BE2C (cell line): ENCODE measurements at regions not wholly inside any gene's neighbourhood (a gene's known extent, or its start where the extent isn't known, plus 50 kb on each side); places are given as distances from the start of the nearest gene placed in this dataset.

ENCODE experiments used
- DNase-seq: peaks from one replicate; pipeline ENCODE4 v3.0.0-alpha.2; 2020
- H3K27me3 ChIP-seq: fragments of 250-450 bp; sonication (Bioruptor Pico); 2 replicates; pipeline ENCODE4 v1.5.1; 2020; ENCODE audit warnings: mild to moderate bottlenecking
- H3K36me3 ChIP-seq: fragments of 250-450 bp; sonication (Bioruptor Pico); 2 replicates; pipeline ENCODE4 v1.5.1; 2020; ENCODE audit warnings: mild to moderate bottlenecking
- H3K4me1 ChIP-seq: fragments of 250-450 bp; sonication (Bioruptor Pico); 2 replicates; pipeline ENCODE4 v1.5.1; 2020
- H3K4me3 ChIP-seq: 2 replicates; pipeline ENCODE4 v1.5.1; 2011; ENCODE audit warnings: low read depth, low read length
- H3K9me3 ChIP-seq: fragments of 250-450 bp; sonication (Bioruptor Pico); 2 replicates; pipeline ENCODE4 v1.5.1; 2020
- CTCF ChIP-seq: IDR thresholded peaks from 2 replicates; pipeline ENCODE4 v1.5.1; 2012; ENCODE audit warnings: mild to moderate bottlenecking, low read depth, low read length

- H3K9me3 ChIP-seq, result no peaks in the 10 kb centered on the region
- DNase-seq, result no peak
- no peaks in the 10 kb centered on the region for H3K36me3 ChIP-seq
- H3K27me3 ChIP-seq, result no peaks in the 10 kb centered on the region
- H3K4me3 ChIP-seq, result no peak overlapping the region
- no peak for TF ChIP-seq CTCF
- H3K4me1 ChIP-seq, result no peaks in the 10 kb centered on the region
These were observed 71.9 kb upstream of the WDR1 start for GRCh38 chr4:10188400-10189004.

- Histone ChIP-seq H3K4me3 (no peak overlapping the region), H3K9me3 (no peaks in the 10 kb centered on the region), H3K27me3 (no peaks in the 10 kb centered on the region), H3K4me1 (no peaks in the 10 kb centered on the region), H3K36me3 (no peaks in the 10 kb centered on the region)
- DNase-seq, result no peak
- TF ChIP-seq CTCF, result no peak
These were observed 69.9 kb upstream of the WDR1 start for GRCh38 chr4:10186228-10187214.

GRCh38 chr4:10185518-10186227 lies 69.1 kb upstream of the WDR1 start:
- H3K36me3 ChIP-seq, result no peaks in the 10 kb centered on the region
- no peak for DNase-seq
- no peak overlapping the region for H3K4me3 ChIP-seq

GRCh38 chr4:10184501-10184938 lies 67.9 kb upstream of the WDR1 start:
- no peaks in the 10 kb centered on the region for H3K27me3 ChIP-seq
- no peak for TF ChIP-seq CTCF
- H3K9me3 ChIP-seq, result no peaks in the 10 kb centered on the region
- no peak overlapping the region for H3K4me3 ChIP-seq
- H3K4me1 ChIP-seq, result no peaks in the 10 kb centered on the region
- no peak for DNase-seq
- H3K36me3 ChIP-seq, result no peaks in the 10 kb centered on the region

More at GRCh38 chr4:10185518-10186227, 69.1 kb upstream of the WDR1 start:
- no peak for TF ChIP-seq CTCF
- no peaks in the 10 kb centered on the region for H3K4me1 ChIP-seq
- no peaks in the 10 kb centered on the region for H3K9me3 ChIP-seq
- H3K27me3 ChIP-seq, result no peaks in the 10 kb centered on the region

- H3K4me1 ChIP-seq, result no peaks in the 10 kb centered on the region
- no peaks in the 10 kb centered on the region for H3K9me3 ChIP-seq
- H3K4me3 ChIP-seq, result no peak overlapping the region
- no peaks in the 10 kb centered on the region for H3K27me3 ChIP-seq
- no peak for DNase-seq
- no peak for TF ChIP-seq CTCF
- H3K36me3 ChIP-seq, result no peaks in the 10 kb centered on the region
These were observed 67.4 kb upstream of the WDR1 start for GRCh38 chr4:10184041-10184440.
